Astrocyte of the hippocampus (primary cell): ENCODE measurements at regions not wholly inside any gene's neighbourhood (a gene's known extent, or its start where the extent isn't known, plus 50 kb on each side); places are given as distances from the start of the nearest gene placed in this dataset.
A peak's percentile ranks its signal among the peaks of the same experiment; 100 is the strongest.

Experiments
- DNase-seq: peaks from one replicate; pipeline ENCODE4 v3.0.0; 2011; ENCODE audit warnings: low read depth, low spot score

GRCh38 chr2:191559569-191559968, 118.4 kb upstream of the NABP1 start:
- DNase-seq = no peak

- DNase-seq = no peak
Observed at GRCh38 chr2:191560411-191560980, 117.4 kb upstream of the NABP1 start.

- no peak for DNase-seq
Observed at GRCh38 chr2:191565120-191565519, 112.8 kb upstream of the NABP1 start.

- no peak for DNase-seq
Observed at GRCh38 chr2:191565647-191566198, 112.2 kb upstream of the NABP1 start.

- peak; percentile 83 for DNase-seq
Observed at GRCh38 chr2:191566344-191566743, 111.6 kb upstream of the NABP1 start.

- no peak for DNase-seq
Observed at GRCh38 chr2:191567206-191567605, 110.7 kb upstream of the NABP1 start.

GRCh38 chr2:191569025-191569424, 108.9 kb upstream of the NABP1 start:
- no peak for DNase-seq

- DNase-seq = peak; percentile 71
Observed at GRCh38 chr2:191571163-191571769, 106.7 kb upstream of the NABP1 start.

- DNase-seq = no peak
Observed at GRCh38 chr2:191572319-191572718, 105.6 kb upstream of the NABP1 start.

- no peak for DNase-seq
Observed at GRCh38 chr2:191573216-191573615, 104.7 kb upstream of the NABP1 start.

GRCh38 chr2:191574232-191574631, 103.7 kb upstream of the NABP1 start:
- no peak for DNase-seq

- DNase-seq = no peak
Observed at GRCh38 chr2:191577605-191578004, 100.3 kb upstream of the NABP1 start.

- DNase-seq = no peak
Observed at GRCh38 chr2:191578031-191578430, 99.9 kb upstream of the NABP1 start.

GRCh38 chr2:191580581-191580980, 97.4 kb upstream of the NABP1 start:
- no peak for DNase-seq

GRCh38 chr2:191581003-191581402, 96.9 kb upstream of the NABP1 start:
- no peak for DNase-seq

GRCh38 chr2:191582355-191582754, 95.6 kb upstream of the NABP1 start:
- peak; percentile 43 for DNase-seq

GRCh38 chr2:191591025-191591424, 86.9 kb upstream of the NABP1 start:
- no peak for DNase-seq

- DNase-seq = peak; percentile 45
Observed at GRCh38 chr2:191593622-191594385, 84.1 kb upstream of the NABP1 start.

GRCh38 chr2:191597186-191597751, 80.7 kb upstream of the NABP1 start:
- DNase-seq = no peak

- DNase-seq = no peak
Observed at GRCh38 chr2:191598296-191598695, 79.6 kb upstream of the NABP1 start.

GRCh38 chr2:191601060-191601459, 76.9 kb upstream of the NABP1 start:
- no peak for DNase-seq

GRCh38 chr2:191604154-191604553, 73.8 kb upstream of the NABP1 start:
- DNase-seq = no peak
